OCI-LY3 (cell line): ENCODE measurements at regions not wholly inside any gene's neighbourhood (a gene's known extent, or its start where the extent isn't known, plus 50 kb on each side); places are given as distances from the start of the nearest gene placed in this dataset.
"Not testable (repeated sequence)": the region's sequence is repeated elsewhere in the genome, so short reads cannot be mapped to it uniquely, and the experiment has no call there.

Experiments used
- H2AFZ ChIP-seq: fragments of 200-600, 300-600 bp; shearing (Covaris generic); 2 replicates; pipeline ENCODE4 v1.6.0; 2014; ENCODE audit warnings: antibody characterized with exemption, low read depth, low read length
- H3K27ac ChIP-seq: fragments of 200-600, 300-600 bp; sonication (generic); 2 replicates; pipeline ENCODE4 v1.5.1; 2014; ENCODE audit warnings: mild to moderate bottlenecking, low read length, moderate library complexity, mixed read lengths
- H3K27me3 ChIP-seq: fragments of 200-600, 300-600 bp; sonication (generic); 2 replicates; pipeline ENCODE4 v1.6.1; 2014; ENCODE audit warnings: low read depth, low read length, mixed read lengths
- H3K36me3 ChIP-seq: fragments of 200-600, 300-600 bp; sonication (generic); replicated peaks from 2 replicates; pipeline ENCODE3; 2014; ENCODE audit warnings: low read depth, low read length, mixed read lengths
- H3K4me1 ChIP-seq: fragments of 300-600, 200-600 bp; sonication (generic); 2 replicates; pipeline ENCODE4 v1.6.1; 2014; ENCODE audit warnings: low read length, mixed read lengths
- H3K4me2 ChIP-seq: fragments of 200-600, 300-600 bp; sonication (generic); 2 replicates; pipeline ENCODE4 v1.6.1; 2014; ENCODE audit warnings: low read length, mixed read lengths
- H3K4me3 ChIP-seq: fragments of 300-600, 200-600 bp; sonication (generic); 2 replicates; pipeline ENCODE4 v1.5.1; 2014; ENCODE audit warnings: antibody characterized with exemption, mild to moderate bottlenecking, low read length, moderate library complexity
- H3K79me2 ChIP-seq: fragments of 300-600, 200-600 bp; shearing (Covaris generic); 2 replicates; pipeline ENCODE4 v1.6.1; 2014; ENCODE audit warnings: mild to moderate bottlenecking, low read length, mixed read lengths
- H3K9ac ChIP-seq: fragments of 300-600, 200-600 bp; shearing (Covaris generic); 2 replicates; pipeline ENCODE4 v1.6.0; 2014; ENCODE audit warnings: mild to moderate bottlenecking, low read length, moderate library complexity
- H3K9me3 ChIP-seq: fragments of 200-600, 300-600 bp; shearing (Covaris generic); 2 replicates; pipeline ENCODE4 v1.6.1; 2014; ENCODE audit warnings: low read length, mixed read lengths; ENCODE audit not compliant: insufficient read depth
- H4K20me1 ChIP-seq: fragments of 200-600, 300-600 bp; sonication (generic); 2 replicates; pipeline ENCODE4 v1.6.1; 2016; ENCODE audit warnings: low read length, mixed read lengths; ENCODE audit not compliant: insufficient read depth
- CTCF ChIP-seq: fragments of 200-600, 300-600 bp; sonication (generic); IDR thresholded peaks from 2 replicates; pipeline ENCODE4 v1.5.1; 2014; ENCODE audit warnings: antibody characterized with exemption, low read length, low read depth
- EZH2phosphoT487 ChIP-seq: fragments of 200-600 bp; shearing (Covaris generic); IDR thresholded peaks from 2 replicates; pipeline ENCODE4 v1.6.1; 2018; ENCODE audit warnings: antibody characterized with exemption, mixed run types, low read depth

GRCh38 chr12:128109636-128110035 is 157.3 kb upstream of the TMEM132C start:
- Histone ChIP-seq H4K20me1 (no peaks in the 10 kb centered on the region), H3K4me2 (no peak overlapping the region), H3K4me1 (peaks cover 5% of the 10 kb centered on the region; the same call in 1 of the 2 replicates), H2AFZ (no peak overlapping the region), H3K9me3 (no peaks in the 10 kb centered on the region), H3K27me3 (no peaks in the 10 kb centered on the region), H3K27ac (no peak overlapping the region), H3K4me3 (no peak overlapping the region), H3K9ac (no peak overlapping the region), H3K36me3 (no peaks in the 10 kb centered on the region), H3K79me2 (no peaks in the 10 kb centered on the region)
- TF ChIP-seq CTCF (no peak), EZH2phosphoT487 (no peak)

- TF ChIP-seq EZH2phosphoT487 = no peak
- no peak for TF ChIP-seq CTCF
- Histone ChIP-seq H3K4me1 (peaks cover 6% of the 10 kb centered on the region; the same call in 1 of the 2 replicates), H3K79me2 (no peaks in the 10 kb centered on the region), H3K4me3 (no peak overlapping the region), H3K9ac (no peak overlapping the region), H3K4me2 (no peak overlapping the region), H2AFZ (no peak overlapping the region), H3K27me3 (no peaks in the 10 kb centered on the region), H3K27ac (no peak overlapping the region), H4K20me1 (no peaks in the 10 kb centered on the region), H3K36me3 (no peaks in the 10 kb centered on the region), H3K9me3 (no peaks in the 10 kb centered on the region)
These were observed 155.6 kb upstream of the TMEM132C start for GRCh38 chr12:128111333-128111732.

GRCh38 chr12:128111951-128112350 is 155.0 kb upstream of the TMEM132C start:
- no peaks in the 10 kb centered on the region for H4K20me1 ChIP-seq

GRCh38 chr12:128113250-128113649 is 153.7 kb upstream of the TMEM132C start:
- H3K4me2 ChIP-seq, H3K4me3 ChIP-seq, H3K27ac ChIP-seq, H3K27me3 ChIP-seq, H3K4me1 ChIP-seq, H3K79me2 ChIP-seq, H4K20me1 ChIP-seq, H3K9ac ChIP-seq, H2AFZ ChIP-seq, H3K9me3 ChIP-seq, H3K36me3 ChIP-seq: not testable (repeated sequence)

More at GRCh38 chr12:128111951-128112350, 155.0 kb upstream of the TMEM132C start:
- H3K27ac ChIP-seq = no peak overlapping the region
- no peaks in the 10 kb centered on the region for H3K36me3 ChIP-seq
- H3K27me3 ChIP-seq = no peaks in the 10 kb centered on the region
- no peaks in the 10 kb centered on the region for H3K9me3 ChIP-seq
- no peak overlapping the region for H3K9ac ChIP-seq
- H3K4me2 ChIP-seq = no peak overlapping the region
- TF ChIP-seq EZH2phosphoT487 = no peak
- no peak for TF ChIP-seq CTCF
- no peak overlapping the region for H2AFZ ChIP-seq
- H3K79me2 ChIP-seq = no peaks in the 10 kb centered on the region
- H3K4me3 ChIP-seq = no peak overlapping the region
- peaks cover 6% of the 10 kb centered on the region; the same call in 1 of the 2 replicates for H3K4me1 ChIP-seq

- Histone ChIP-seq H3K9me3 (no peaks in the 10 kb centered on the region), H4K20me1 (no peaks in the 10 kb centered on the region), H3K9ac (no peak overlapping the region), H3K79me2 (no peaks in the 10 kb centered on the region), H3K4me3 (no peak overlapping the region), H3K27me3 (no peaks in the 10 kb centered on the region), H3K4me1 (peaks cover 6% of the 10 kb centered on the region; the same call in 1 of the 2 replicates), H2AFZ (no peak overlapping the region), H3K36me3 (no peaks in the 10 kb centered on the region), H3K4me2 (no peak overlapping the region), H3K27ac (no peak overlapping the region)
- TF ChIP-seq CTCF (no peak), EZH2phosphoT487 (no peak)
These were observed 152.5 kb upstream of the TMEM132C start for GRCh38 chr12:128114485-128114884.
